ENCODE measurements at regions not wholly inside any gene's neighbourhood (a gene's known extent, or its start where the extent isn't known, plus 50 kb on each side); places are given as distances from the start of the nearest gene placed in this dataset.

GRCh38 chr2:215879331-215879730 is 134.0 kb downstream of the MREG start:
- Histone ChIP-seq H3K9me3 (replicated peaks) (peaks cover 22% of the 10 kb centered on the region), H3K27ac (replicated peaks) (no peak overlapping the region), H3K4me3 (no peak overlapping the region), H3K27me3 (ENCODE audit: low read depth) (no peaks in the 10 kb centered on the region), H3K36me3 (no peaks in the 10 kb centered on the region), H3K4me1 (no peaks in the 10 kb centered on the region)
- intact Hi-C loops (cut with micrococcal nuclease): no loop called here
- no peak for TF ChIP-seq CTCF (IDR thresholded peaks at IDR 0.05; ENCODE audit: borderline replicate concordance)
- DNase-seq: no peak

- no peak overlapping the region for H3K27ac ChIP-seq (replicated peaks)
- peaks cover 22% of the 10 kb centered on the region for H3K9me3 ChIP-seq (replicated peaks)
- no peak for TF ChIP-seq CTCF (IDR thresholded peaks at IDR 0.05; ENCODE audit: borderline replicate concordance)
- intact Hi-C loops (cut with micrococcal nuclease): no loop called here
- H3K4me1 ChIP-seq: no peaks in the 10 kb centered on the region
- H3K36me3 ChIP-seq: no peaks in the 10 kb centered on the region
- H3K27me3 ChIP-seq (ENCODE audit: low read depth): no peaks in the 10 kb centered on the region
- DNase-seq: no peak
- H3K4me3 ChIP-seq: no peak overlapping the region
These were observed 134.8 kb downstream of the MREG start for GRCh38 chr2:215878476-215879063.

- no peak for DNase-seq
- no peak overlapping the region for H3K4me3 ChIP-seq
- H3K27me3 ChIP-seq (ENCODE audit: low read depth): no peaks in the 10 kb centered on the region
- TF ChIP-seq CTCF (IDR thresholded peaks at IDR 0.05; ENCODE audit: borderline replicate concordance): no peak
- H3K27ac ChIP-seq (replicated peaks): no peak overlapping the region
- no peaks in the 10 kb centered on the region for H3K36me3 ChIP-seq
- H3K4me1 ChIP-seq: no peaks in the 10 kb centered on the region
- peaks cover 16% of the 10 kb centered on the region for H3K9me3 ChIP-seq (replicated peaks)
- intact Hi-C loops (cut with micrococcal nuclease): no loop called here
These were observed 136.5 kb downstream of the MREG start for GRCh38 chr2:215876937-215877238.

- intact Hi-C loops (cut with micrococcal nuclease): no loop called here
- no peak for TF ChIP-seq CTCF (IDR thresholded peaks at IDR 0.05; ENCODE audit: borderline replicate concordance)
- DNase-seq: no peak
- no peak overlapping the region for H3K27ac ChIP-seq (replicated peaks)
- H3K27me3 ChIP-seq (ENCODE audit: low read depth): no peaks in the 10 kb centered on the region
- H3K36me3 ChIP-seq: no peaks in the 10 kb centered on the region
- no peaks in the 10 kb centered on the region for H3K4me1 ChIP-seq
- H3K4me3 ChIP-seq: no peak overlapping the region
- H3K9me3 ChIP-seq (replicated peaks): peaks cover 16% of the 10 kb centered on the region
These were observed 137.0 kb downstream of the MREG start for GRCh38 chr2:215876139-215876936.

- intact Hi-C loops (cut with micrococcal nuclease): no loop called here
- H3K27ac ChIP-seq (replicated peaks): no peak overlapping the region
- H3K4me1 ChIP-seq: no peaks in the 10 kb centered on the region
- H3K36me3 ChIP-seq: no peaks in the 10 kb centered on the region
- TF ChIP-seq CTCF (IDR thresholded peaks at IDR 0.05; ENCODE audit: borderline replicate concordance): no peak
- H3K4me3 ChIP-seq: no peak overlapping the region
- no peak for DNase-seq
- peaks cover 16% of the 10 kb centered on the region for H3K9me3 ChIP-seq (replicated peaks)
- H3K27me3 ChIP-seq (ENCODE audit: low read depth): no peaks in the 10 kb centered on the region
These were observed 138.9 kb downstream of the MREG start for GRCh38 chr2:215874418-215874817.
